RWPE2 (cell line): ENCODE measurements at regions not wholly inside any gene's neighbourhood (a gene's known extent, or its start where the extent isn't known, plus 50 kb on each side); places are given as distances from the start of the nearest gene placed in this dataset.

ENCODE experiments used
- ATAC-seq: fragments of 200-7000 bp; cut with Tn5 transposase; 3 replicates; pipeline ENCODE4 v1.9.1; 2021; ENCODE audit warnings: low read depth
- DNase-seq: peaks from one replicate; pipeline ENCODE4 v3.0.0-alpha.2; 2020; ENCODE audit warnings: low spot score
- H3K27ac ChIP-seq: fragments of 450-650 bp; 2 replicates; pipeline ENCODE4 v1.5.1; 2017; ENCODE audit warnings: mild to moderate bottlenecking; ENCODE audit not compliant: poor library complexity, severe bottlenecking
- H3K27me3 ChIP-seq: fragments of 250-450 bp; sonication (Bioruptor Pico); 2 replicates; pipeline ENCODE4 v1.5.1; 2021; ENCODE audit warnings: mild to moderate bottlenecking, moderate library complexity; ENCODE audit not compliant: insufficient read depth, poor library complexity, severe bottlenecking
- H3K36me3 ChIP-seq: fragments of 250-450 bp; sonication (Bioruptor Pico); 2 replicates; pipeline ENCODE4 v1.5.1; 2020; ENCODE audit warnings: low read depth, mild to moderate bottlenecking, moderate library complexity
- H3K4me1 ChIP-seq: fragments of 250-450 bp; sonication (Bioruptor Pico); 2 replicates; pipeline ENCODE4 v1.5.1; 2021; ENCODE audit warnings: mild to moderate bottlenecking, moderate library complexity; ENCODE audit not compliant: insufficient read depth, poor library complexity, severe bottlenecking
- H3K4me3 ChIP-seq: fragments of 250-450 bp; sonication (Bioruptor Pico); 2 replicates; pipeline ENCODE4 v1.5.1; 2021; ENCODE audit warnings: mild to moderate bottlenecking, moderate library complexity; ENCODE audit not compliant: severe bottlenecking
- H3K9me3 ChIP-seq: fragments of 250-450 bp; sonication (Bioruptor Pico); 2 replicates; pipeline ENCODE4 v1.5.1; 2021; ENCODE audit warnings: mild to moderate bottlenecking, moderate library complexity; ENCODE audit not compliant: severe bottlenecking
- CTCF ChIP-seq: fragments of 450-650 bp; IDR thresholded peaks from one replicate; pipeline ENCODE4 v1.5.1; 2017; ENCODE audit warnings: mild to moderate bottlenecking, moderate library complexity; ENCODE audit not compliant: poor library complexity, severe bottlenecking

- no peak overlapping the region for H3K4me3 ChIP-seq
- TF ChIP-seq CTCF = no peak
- no peaks in the 10 kb centered on the region for H3K27me3 ChIP-seq
- peak overlapping the region; percentile 90 for H3K27ac ChIP-seq
- DNase-seq (no peak), ATAC-seq (peak; percentile 89)
- H3K4me1 ChIP-seq = peaks cover 31% of the 10 kb centered on the region
- H3K9me3 ChIP-seq = no peaks in the 10 kb centered on the region
- no peaks in the 10 kb centered on the region for H3K36me3 ChIP-seq
Observed at GRCh38 chr12:28023156-28023887, 50.8 kb upstream of the PTHLH start.

GRCh38 chr12:28024231-28024995, 51.9 kb upstream of the PTHLH start:
- TF ChIP-seq CTCF = no peak
- peaks cover 31% of the 10 kb centered on the region for H3K4me1 ChIP-seq
- H3K27ac ChIP-seq = peak overlapping the region; percentile 90
- H3K9me3 ChIP-seq = no peaks in the 10 kb centered on the region
- no peaks in the 10 kb centered on the region for H3K27me3 ChIP-seq
- DNase-seq (no peak), ATAC-seq (peak; percentile 22; the same call in 1 of the 3 replicates)
- no peak overlapping the region for H3K4me3 ChIP-seq
- no peaks in the 10 kb centered on the region for H3K36me3 ChIP-seq

- TF ChIP-seq CTCF = no peak
- no peak overlapping the region for H3K4me3 ChIP-seq
Observed at GRCh38 chr12:28025821-28026505, 53.4 kb upstream of the PTHLH start.

GRCh38 chr12:28026701-28027100, 54.2 kb upstream of the PTHLH start:
- H3K4me1 ChIP-seq = peaks cover 28% of the 10 kb centered on the region
- DNase-seq (no peak), ATAC-seq (peak; percentile 50)
- H3K9me3 ChIP-seq = no peaks in the 10 kb centered on the region
- no peak for TF ChIP-seq CTCF
- H3K27ac ChIP-seq = peak overlapping the region; percentile 90
- no peak overlapping the region for H3K4me3 ChIP-seq
- H3K27me3 ChIP-seq = no peaks in the 10 kb centered on the region
- no peaks in the 10 kb centered on the region for H3K36me3 ChIP-seq

More at GRCh38 chr12:28025821-28026505, 53.4 kb upstream of the PTHLH start:
- Histone ChIP-seq H3K9me3 (no peaks in the 10 kb centered on the region), H3K27ac (peak overlapping the region; percentile 90), H3K4me1 (peaks cover 31% of the 10 kb centered on the region), H3K36me3 (no peaks in the 10 kb centered on the region), H3K27me3 (no peaks in the 10 kb centered on the region)
- ATAC-seq (no peak), DNase-seq (no peak)
